Muscle of back (tissue), 3 donors: ENCODE measurements at regions not wholly inside any gene's neighbourhood (a gene's known extent, or its start where the extent isn't known, plus 50 kb on each side); places are given as distances from the start of the nearest gene placed in this dataset.

Source experiments
- DNase-seq, 3 donors: peaks; one replicate each; pipeline versions ENCODE4 v3.0.0 to v3.0.0-alpha.2; 2013

- DNase-seq: no peak
These were observed 1487.5 kb downstream of the BRD1 start for GRCh38 chr22:48340191-48340590.

GRCh38 chr22:48338793-48339705, 1488.6 kb downstream of the BRD1 start:
- DNase-seq: no peak

GRCh38 chr22:48337957-48338792, 1489.5 kb downstream of the BRD1 start:
- DNase-seq: no peak

GRCh38 chr22:48336339-48337060, 1491.2 kb downstream of the BRD1 start:
- DNase-seq: no peak

- DNase-seq: no peak
These were observed 1492.1 kb downstream of the BRD1 start for GRCh38 chr22:48335442-48336139.

- no peak for DNase-seq
These were observed 1492.7 kb downstream of the BRD1 start for GRCh38 chr22:48334971-48335370.

- no peak for DNase-seq
These were observed 1493.6 kb downstream of the BRD1 start for GRCh38 chr22:48333816-48334735.

- no peak for DNase-seq
These were observed 1494.3 kb downstream of the BRD1 start for GRCh38 chr22:48333323-48333763.

- no peak for DNase-seq
These were observed 1495.0 kb downstream of the BRD1 start for GRCh38 chr22:48332438-48333322.

GRCh38 chr22:48331691-48332220, 1495.9 kb downstream of the BRD1 start:
- DNase-seq: no peak

- no peak for DNase-seq
These were observed 1496.4 kb downstream of the BRD1 start for GRCh38 chr22:48331266-48331665.

- no peak for DNase-seq
These were observed 1500.0 kb downstream of the BRD1 start for GRCh38 chr22:48327721-48328120.

GRCh38 chr22:48323746-48324145, 1503.9 kb downstream of the BRD1 start:
- no peak for DNase-seq

GRCh38 chr22:48322907-48323306, 1504.8 kb downstream of the BRD1 start:
- no peak for DNase-seq

- no peak for DNase-seq
These were observed 1505.6 kb downstream of the BRD1 start for GRCh38 chr22:48321986-48322545.

- DNase-seq: peak; percentile 7 to 55 (median 22)
These were observed 1506.8 kb downstream of the BRD1 start for GRCh38 chr22:48320683-48321451.

GRCh38 chr22:48320048-48320682, 1507.5 kb downstream of the BRD1 start:
- DNase-seq: no peak
